DMS114 treated with DMSO at 0.1 percent for 48 hours (cell line): ENCODE measurements at regions not wholly inside any gene's neighbourhood (a gene's known extent, or its start where the extent isn't known, plus 50 kb on each side); places are given as distances from the start of the nearest gene placed in this dataset.

Experiments
- DNase-seq: peaks from one replicate; lab custom pipeline; 2025; ENCODE audit not compliant: unreplicated experiment; lab: John Stamatoyannopoulos, UW

DNA sequence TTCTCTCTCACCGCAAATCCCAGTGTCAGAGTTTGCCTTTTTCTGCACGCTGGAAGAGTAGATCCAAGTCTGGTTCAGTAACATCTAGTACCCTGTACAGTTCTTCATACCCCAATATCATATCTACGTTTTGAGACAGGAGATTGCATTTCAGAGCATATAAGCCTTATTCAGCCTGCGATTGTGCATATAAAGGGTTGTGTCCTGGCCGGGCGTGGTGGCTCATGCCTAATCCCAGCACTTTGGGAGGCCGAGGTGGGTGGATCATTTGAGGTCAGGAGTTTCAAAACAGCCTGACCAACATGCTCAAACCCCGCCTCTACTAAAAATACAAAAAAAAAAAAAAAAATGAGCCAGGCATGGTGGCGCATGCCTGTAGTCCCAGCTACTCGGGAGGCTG, 104.9 kb downstream of the MTNR1B start:
- DNase-seq, result no peak

DNA sequence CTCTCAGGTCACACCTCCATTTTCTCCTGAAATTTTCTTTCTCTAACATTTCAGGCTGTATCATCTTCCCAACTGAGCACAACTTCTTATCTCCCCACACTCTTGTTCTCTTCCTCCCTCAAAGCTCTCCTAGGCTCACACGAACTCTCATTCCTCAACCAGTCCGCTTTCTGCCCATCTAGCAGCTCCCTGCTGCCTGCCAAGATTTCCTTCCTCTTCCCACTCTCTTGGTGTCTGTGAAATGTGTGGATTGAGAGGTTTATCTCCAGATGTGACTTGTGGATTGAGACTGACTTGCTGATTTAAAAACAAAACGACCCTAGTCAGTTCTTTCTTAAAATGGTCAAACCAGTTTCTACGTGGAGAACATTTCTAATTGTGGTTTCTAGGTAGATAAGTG, 106.3 kb downstream of the MTNR1B start:
- no peak for DNase-seq

DNA sequence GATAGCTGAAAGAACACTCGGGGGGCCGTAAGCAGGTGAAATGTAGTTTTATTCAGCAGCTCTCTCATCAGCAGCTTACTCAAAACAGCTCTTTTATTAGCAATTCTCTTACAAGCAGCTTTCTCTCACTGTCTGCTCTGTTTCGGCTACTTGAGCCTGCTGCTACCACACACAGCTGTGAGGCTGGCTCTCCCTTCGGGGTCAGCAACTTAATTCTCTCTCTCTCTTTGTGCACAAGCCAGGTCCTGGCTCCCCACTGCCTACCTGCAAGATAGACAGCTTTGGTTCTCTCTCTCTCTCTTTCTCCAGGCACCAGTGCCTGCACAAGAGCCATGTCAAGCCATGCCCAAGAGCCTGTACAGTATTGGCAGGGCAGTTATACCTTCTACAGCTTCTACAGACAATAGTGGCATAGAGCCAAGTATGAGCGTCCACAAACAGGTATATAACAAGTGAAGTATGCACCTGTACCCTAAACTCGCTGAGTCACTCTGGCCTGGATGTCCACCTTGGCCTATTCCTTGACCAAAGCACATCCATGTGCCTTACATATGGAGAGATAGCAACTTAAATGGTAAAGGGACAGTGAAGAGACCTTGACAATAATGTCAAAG, 110.8 kb downstream of the MTNR1B start:
- DNase-seq, result no peak

DNA sequence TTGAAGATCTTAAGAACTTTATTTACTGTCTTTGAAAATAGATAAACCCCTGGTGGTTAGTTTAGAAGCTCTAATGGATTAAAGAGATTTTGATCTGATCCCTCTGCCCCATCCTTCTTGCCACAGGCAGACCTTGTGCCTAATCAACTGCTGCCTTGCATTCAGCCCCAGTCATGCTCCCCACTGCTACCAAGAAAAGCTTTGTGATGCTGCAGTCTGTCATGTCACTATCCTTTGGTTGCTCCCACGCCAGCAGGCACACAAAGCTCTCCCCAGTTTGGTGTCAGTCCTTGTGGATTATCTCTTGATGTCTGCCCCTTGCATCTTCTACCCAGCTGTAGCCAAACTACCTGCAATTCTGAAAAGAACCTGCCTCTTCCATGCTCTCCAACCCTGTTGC, 112.2 kb downstream of the MTNR1B start:
- no peak for DNase-seq

DNA sequence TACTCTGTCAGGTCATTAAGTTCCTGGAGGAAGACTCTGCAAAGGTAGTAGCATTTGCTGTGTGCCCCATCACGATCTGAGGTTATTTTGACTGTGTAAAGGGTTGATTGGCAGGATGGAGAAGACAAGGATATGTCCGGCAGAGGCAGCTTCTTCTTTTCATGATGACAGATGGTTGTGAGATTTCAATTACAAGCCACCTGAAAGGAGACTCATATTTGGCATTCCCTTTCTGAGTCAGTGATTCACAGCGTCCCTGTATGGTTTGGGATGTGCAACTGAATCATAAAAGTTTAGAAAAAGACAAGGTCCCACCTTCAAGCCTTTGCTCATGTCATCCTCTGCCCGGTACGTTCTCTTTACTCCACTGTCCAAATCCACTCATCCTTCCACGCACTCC, 113.4 kb downstream of the MTNR1B start:
- no peak for DNase-seq

DNA sequence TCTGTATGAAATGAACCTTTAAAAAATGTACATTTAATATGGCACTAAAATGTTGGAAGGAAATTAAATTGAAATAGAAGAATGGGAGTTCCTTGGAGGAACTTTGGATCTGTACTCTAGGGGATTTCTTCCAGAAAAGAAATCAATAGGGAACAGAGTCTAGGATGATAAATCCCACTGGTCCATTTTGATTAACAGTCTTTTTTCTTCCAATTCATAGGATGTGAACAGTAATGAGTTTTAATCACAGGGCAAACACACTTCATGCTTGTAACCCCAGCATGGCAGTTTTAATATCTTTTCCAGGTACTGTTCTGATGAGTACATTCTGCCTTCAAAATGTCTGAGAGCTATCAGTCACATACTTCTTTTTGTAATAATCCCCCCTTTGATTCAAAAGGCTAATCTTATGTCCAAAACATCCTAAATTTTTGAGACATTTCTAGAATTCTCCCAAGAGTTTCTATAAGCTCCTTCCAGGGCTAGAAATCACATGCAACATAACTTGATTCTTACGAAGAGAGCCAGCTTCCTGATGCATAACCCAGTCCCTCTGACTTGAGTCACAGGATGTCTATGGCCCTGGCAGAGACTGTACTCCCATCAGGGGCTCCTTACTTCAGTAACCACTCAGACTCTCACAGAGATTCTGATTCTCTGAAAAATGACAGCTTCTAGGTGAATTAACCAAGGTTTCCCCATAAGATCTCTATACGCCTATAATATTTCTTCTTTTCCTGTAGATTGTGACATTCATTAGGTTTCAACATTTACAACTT, 112.9 kb downstream of the SLC36A4 start:
- no peak for DNase-seq

DNA sequence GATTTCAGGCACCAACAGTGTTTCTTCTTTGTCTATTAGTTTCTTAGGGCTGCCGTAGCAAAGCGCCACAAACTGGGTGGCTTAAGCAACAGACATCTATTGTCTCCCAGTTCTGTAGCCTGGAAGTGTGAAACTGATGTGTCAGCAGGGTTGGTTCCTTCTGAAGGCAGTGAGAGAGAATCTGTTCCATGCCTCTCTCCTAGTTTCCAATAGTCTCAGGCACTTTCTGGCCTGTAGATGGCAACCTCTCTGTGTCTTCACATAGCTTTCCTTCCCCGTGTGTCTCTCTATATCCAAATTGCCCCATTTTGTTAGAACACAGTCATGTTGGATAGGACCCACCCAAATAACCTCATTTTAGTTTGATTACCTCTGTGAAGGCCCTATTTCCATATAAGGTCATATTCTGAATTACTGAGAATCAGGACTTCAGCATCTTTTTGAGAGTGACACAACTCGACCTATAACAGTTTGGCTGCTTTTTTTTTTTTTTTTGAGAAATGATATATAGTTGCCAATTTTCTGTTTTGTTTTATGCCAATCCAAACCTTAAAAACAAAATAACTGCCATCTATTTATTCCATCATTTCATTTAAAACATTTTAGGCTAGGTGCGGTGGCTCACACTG, 108.2 kb downstream of the SLC36A4 start:
- DNase-seq, result peak; percentile 14
